Endothelial cell of umbilical vein (primary cell): ENCODE measurements at regions not wholly inside any gene's neighbourhood (a gene's known extent, or its start where the extent isn't known, plus 50 kb on each side); places are given as distances from the start of the nearest gene placed in this dataset.

ENCODE experiments used
- BruUV-seq: library from RNA; stranded (reverse); fragments of 400-500 nt; replicated peaks from 2 replicates; lab custom pipeline; 2021; lab: Mats Ljungman, UMichigan
- CTCF ChIA-PET: fragments of 300-600, 350-600 bp; sonication (Branson Sonifier 250); formaldehyde crosslinking; loops from one replicate; lab custom pipeline; 2021; ENCODE audit warnings: antibody characterized with exemption, inconsistent platforms; lab: Charles Lee
- POLR2A ChIA-PET: fragments of 300-600, 350-600 bp; sonication (Branson Sonifier 250); formaldehyde crosslinking; loops from one replicate; lab custom pipeline; 2021; ENCODE audit warnings: antibody characterized with exemption, inconsistent platforms; lab: Charles Lee
- DNase-seq: peaks from one replicate; pipeline ENCODE4 v3.0.0-alpha.2; 2011; ENCODE audit warnings: low read depth, low spot score
- FAIRE-seq: peaks from 2 replicates; lab custom pipeline; 2011; peaks lifted over from hg19 to GRCh38; lab: Jason Lieb, UNC
- H2AFZ ChIP-seq: 2 replicates; pipeline ENCODE4 v1.6.0; 2012; ENCODE audit warnings: low read depth, low read length, control low read depth, inconsistent platforms
- H3K27ac ChIP-seq: 2 replicates; pipeline ENCODE4 v1.5.1; 2011; ENCODE audit warnings: low read depth, mild to moderate bottlenecking, control low read depth, low read length, moderate library complexity; ENCODE audit not compliant: insufficient read depth
- H3K27me3 ChIP-seq, 2 experiments: 2 replicates each; pipeline versions ENCODE4 v1.6.0 to v1.6.1; 2011; ENCODE audit warnings: low read length in 2 of 2, mixed read lengths in 1 of 2; ENCODE audit not compliant: control insufficient read depth in 2 of 2, insufficient read depth in 2 of 2
- H3K36me3 ChIP-seq, 2 experiments: 2 replicates in 1 of 2; 3 replicates in 1 of 2; pipeline ENCODE4 v1.5.1; 2011; ENCODE audit warnings: low read length in 2 of 2, mild to moderate bottlenecking in 1 of 2, moderate library complexity in 1 of 2; ENCODE audit not compliant: control insufficient read depth in 2 of 2, insufficient read depth in 2 of 2; ENCODE audit errors: extremely low read depth in 1 of 2
- H3K4me1 ChIP-seq: 3 replicates; pipeline ENCODE4 v1.5.1; 2011; ENCODE audit warnings: mild to moderate bottlenecking, low read length; ENCODE audit not compliant: control insufficient read depth, insufficient read depth; ENCODE audit errors: extremely low read depth
- H3K4me2 ChIP-seq: 2 replicates; pipeline ENCODE4 v1.6.1; 2011; ENCODE audit warnings: low read length, control low read depth, mixed read lengths; ENCODE audit not compliant: insufficient read depth
- H3K4me3 ChIP-seq, 3 experiments: fragments of 200-600 bp in 1 of 3; sonication (generic), shearing (Covaris generic) in 1 of 3; replicated peaks in 1 of 3; 2 replicates each; pipeline ENCODE4 v1.5.1; 2011 to 2016; ENCODE audit warnings: control low read depth in 3 of 3, low read length in 3 of 3, mild to moderate bottlenecking in 2 of 3, inconsistent platforms in 1 of 3, low read depth in 1 of 3, moderate library complexity in 1 of 3; ENCODE audit not compliant: insufficient read depth in 1 of 3
- H3K79me2 ChIP-seq: 2 replicates; pipeline ENCODE4 v1.6.0; 2012; ENCODE audit warnings: low read length, inconsistent platforms; ENCODE audit not compliant: control insufficient read depth, insufficient read depth
- H3K9ac ChIP-seq: replicated peaks from 2 replicates; pipeline ENCODE3; 2011; ENCODE audit warnings: low read length, control low read depth; ENCODE audit not compliant: insufficient read depth; ENCODE audit errors: extremely low read depth
- H3K9me1 ChIP-seq: replicated peaks from 3 replicates; pipeline ENCODE4 v1.6.0; 2011; ENCODE audit warnings: mild to moderate bottlenecking, low read length; ENCODE audit not compliant: control insufficient read depth, insufficient read depth; ENCODE audit errors: extremely low read depth
- H3K9me3 ChIP-seq: replicated peaks from 2 replicates; pipeline ENCODE4 v1.5.1; 2012; ENCODE audit warnings: low read length, inconsistent platforms; ENCODE audit not compliant: control insufficient read depth, insufficient read depth
- H4K20me1 ChIP-seq: replicated peaks from 2 replicates; pipeline ENCODE3; 2011; ENCODE audit warnings: mild to moderate bottlenecking, low read length; ENCODE audit not compliant: control insufficient read depth, insufficient read depth; ENCODE audit errors: extremely low read depth
- CTCF ChIP-seq, 2 donors: IDR thresholded peaks; 1 replicate in 1 of 2; 2 replicates in 1 of 2; pipeline ENCODE4 v1.5.1; 2011; ENCODE audit warnings: low read length in 2 of 2, mild to moderate bottlenecking in 2 of 2, moderate library complexity in 2 of 2, control low read depth in 1 of 2, inconsistent platforms in 1 of 2, low read depth in 1 of 2; ENCODE audit not compliant: insufficient read depth in 1 of 2; ENCODE audit errors: extremely low read depth in 1 of 2
- EZH2 ChIP-seq: IDR thresholded peaks from 2 replicates; pipeline ENCODE4 v1.6.1; 2012; ENCODE audit warnings: borderline replicate concordance, low read depth, mild to moderate bottlenecking, moderate library complexity, low read length, inconsistent platforms; ENCODE audit not compliant: severe bottlenecking
- FOS ChIP-seq: IDR thresholded peaks from 2 replicates; pipeline ENCODE4 v1.6.1; 2011; ENCODE audit warnings: mild to moderate bottlenecking, low read length, moderate library complexity, borderline replicate concordance; ENCODE audit not compliant: insufficient read depth
- GATA2 ChIP-seq: IDR thresholded peaks from 2 replicates; pipeline ENCODE4 v1.7.0; 2011; ENCODE audit warnings: low read depth, mild to moderate bottlenecking, moderate library complexity, mixed read lengths, low read length; ENCODE audit not compliant: insufficient read length, insufficient read depth
- JUN ChIP-seq: IDR thresholded peaks from 2 replicates; pipeline ENCODE4 v1.6.1; 2011; ENCODE audit warnings: borderline replicate concordance, low read depth; ENCODE audit not compliant: insufficient read length, insufficient read depth
- MAX ChIP-seq: IDR thresholded peaks from 2 replicates; pipeline ENCODE4 v1.6.1; 2011; ENCODE audit not compliant: insufficient read depth, insufficient read length
- MYC ChIP-seq: IDR thresholded peaks from one replicate; pipeline ENCODE4 v1.6.1; 2011; ENCODE audit warnings: mild to moderate bottlenecking, low read depth, low read length
- POLR2A ChIP-seq: IDR thresholded peaks from 2 replicates; pipeline ENCODE4 v1.6.1; 2012; ENCODE audit warnings: low read depth, mild to moderate bottlenecking, control low read depth, low read length
- POLR2AphosphoS5 ChIP-seq: IDR thresholded peaks from 2 replicates; pipeline ENCODE4 v1.6.1; 2012; ENCODE audit warnings: low read depth, mild to moderate bottlenecking, control low read depth, low read length, moderate library complexity; ENCODE audit not compliant: insufficient read depth
- dilution Hi-C: fragments of 300-500 bp; cut with MboI; formaldehyde crosslinking; loops from one replicate; pipeline ENCODE4 v1.15.0; 2019; ENCODE audit warnings: low sequenced_read_pairs; ENCODE audit not compliant: extremely low pct_ligation_motif_present
- intact Hi-C: fragments of 100-400 bp; cut with micrococcal nuclease; formaldehyde crosslinking; loops from one replicate; pipeline ENCODE4 v1.10.0; 2022

- Histone ChIP-seq H3K9me1 (no peaks in the 10 kb centered on the region), H3K4me3 (no peak overlapping the region), H4K20me1 (no peaks in the 10 kb centered on the region), H3K79me2 (no peaks in the 10 kb centered on the region), H3K9ac (no peak overlapping the region), H3K4me2 (no peak overlapping the region), H3K36me3 (no peaks in the 10 kb centered on the region), H3K4me1 (no peaks in the 10 kb centered on the region), H2AFZ (no peak overlapping the region), H3K27ac (no peak overlapping the region), H3K27me3 (no peaks in the 10 kb centered on the region), H3K9me3 (no peaks in the 10 kb centered on the region)
- intact Hi-C loops, result no loop called here
- CTCF ChIA-PET, result no interaction called here
- POLR2A ChIA-PET, result no interaction called here
- dilution Hi-C loops, result no loop called here
- BruUV-seq, result no TSS peak
- FAIRE-seq (no peak), DNase-seq (no peak)
- TF ChIP-seq POLR2AphosphoS5 (no peak), MYC (no peak), POLR2A (no peak), MAX (no peak), JUN (no peak), CTCF (IDR thresholded peaks at IDR 0.05; ENCODE audit: extremely low read depth in 1 of 2, insufficient read depth in 1 of 2, low read depth in 1 of 2, low read length in 2 of 2) (no peak), FOS (no peak), GATA2 (no peak), EZH2 (no peak)
These were observed 1491.9 kb downstream of the SLITRK5 start for GRCh38 chr13:89163096-89163495.
